ENCODE measurements at regions not wholly inside any gene's neighbourhood (a gene's known extent, or its start where the extent isn't known, plus 50 kb on each side); places are given as distances from the start of the nearest gene placed in this dataset.
"Not testable (repeated sequence)": the region's sequence is repeated elsewhere in the genome, so short reads cannot be mapped to it uniquely, and the experiment has no call there.

DNA sequence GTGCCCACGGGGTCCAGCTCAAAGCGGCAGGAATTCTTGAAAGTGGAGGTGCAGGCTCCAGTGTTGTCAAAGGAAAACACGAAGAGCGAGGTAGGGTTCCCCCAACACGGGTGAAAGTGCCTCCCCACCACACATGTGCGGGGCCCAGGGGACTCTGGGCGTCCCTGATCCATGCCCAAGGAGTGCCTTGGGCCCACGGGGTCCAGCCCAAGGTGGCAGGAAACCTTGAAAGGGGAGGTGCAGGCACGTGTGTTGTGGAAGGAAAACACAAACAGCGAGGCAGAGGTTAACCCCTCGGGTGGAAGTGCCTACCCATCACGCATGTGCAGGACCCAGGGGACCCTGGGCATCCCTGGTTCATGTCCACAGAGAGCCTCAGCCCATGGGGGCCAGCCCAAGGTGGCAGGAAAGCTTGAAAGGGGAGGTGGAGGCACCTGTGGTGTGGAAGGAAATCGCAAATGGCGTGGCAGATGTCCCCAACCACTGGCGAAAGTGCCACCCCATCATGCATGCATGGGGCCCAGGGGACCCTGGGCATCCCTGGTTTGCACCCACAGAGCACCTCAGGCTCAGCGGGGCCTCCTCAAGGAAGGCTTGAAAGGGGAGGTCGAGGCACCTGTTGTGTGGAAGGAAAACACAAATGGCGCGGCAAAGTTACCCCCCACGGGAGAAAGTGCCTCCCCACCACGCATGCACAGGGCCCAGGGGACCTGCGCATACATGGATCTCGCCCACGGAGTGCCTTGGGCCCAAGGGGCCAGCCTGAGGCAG lies 584.6 kb downstream of the ALG10 start:
- intact Hi-C loops (cut with DNase I; ENCODE audit: low total_unique reads): no loop called here
- DNase-seq: no peak
- Histone ChIP-seq H3K36me3 (no peaks in the 10 kb centered on the region), H3K4me1 (no peaks in the 10 kb centered on the region), H3K4me3 (no peak overlapping the region), H3K9me3 (peaks cover 22 to 40% of the 10 kb centered on the region in 2 donors), H3K27me3 (no peaks in the 10 kb centered on the region), H3K27ac (no peak overlapping the region)
- WGBS, 2 donors (ENCODE audit: low coverage in 1 of 2): 59 to 64% methylated on average over 7 to 24 of the region's 24 CpGs
- no peak for TF ChIP-seq POLR2A (IDR thresholded peaks at IDR 0.05)
- no peak for TF ChIP-seq POLR2AphosphoS5 (IDR thresholded peaks at IDR 0.05)
- TF ChIP-seq, protein P1, sequence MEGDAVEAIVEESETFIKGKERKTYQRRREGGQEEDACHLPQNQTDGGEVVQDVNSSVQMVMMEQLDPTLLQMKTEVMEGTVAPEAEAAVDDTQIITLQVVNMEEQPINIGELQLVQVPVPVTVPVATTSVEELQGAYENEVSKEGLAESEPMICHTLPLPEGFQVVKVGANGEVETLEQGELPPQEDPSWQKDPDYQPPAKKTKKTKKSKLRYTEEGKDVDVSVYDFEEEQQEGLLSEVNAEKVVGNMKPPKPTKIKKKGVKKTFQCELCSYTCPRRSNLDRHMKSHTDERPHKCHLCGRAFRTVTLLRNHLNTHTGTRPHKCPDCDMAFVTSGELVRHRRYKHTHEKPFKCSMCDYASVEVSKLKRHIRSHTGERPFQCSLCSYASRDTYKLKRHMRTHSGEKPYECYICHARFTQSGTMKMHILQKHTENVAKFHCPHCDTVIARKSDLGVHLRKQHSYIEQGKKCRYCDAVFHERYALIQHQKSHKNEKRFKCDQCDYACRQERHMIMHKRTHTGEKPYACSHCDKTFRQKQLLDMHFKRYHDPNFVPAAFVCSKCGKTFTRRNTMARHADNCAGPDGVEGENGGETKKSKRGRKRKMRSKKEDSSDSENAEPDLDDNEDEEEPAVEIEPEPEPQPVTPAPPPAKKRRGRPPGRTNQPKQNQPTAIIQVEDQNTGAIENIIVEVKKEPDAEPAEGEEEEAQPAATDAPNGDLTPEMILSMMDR (IDR thresholded peaks at IDR 0.05): no peak
- no peak for TF ChIP-seq EP300 (IDR thresholded peaks at IDR 0.05; ENCODE audit: low read depth)
- in situ Hi-C loops (cut with MboI; ENCODE audit: low pct_ligation_motif_present in 1 of 4, low pct_unique_long_range_greater_than_20kb in 1 of 4, low sequenced_read_pairs in 3 of 4): no loop called here

DNA sequence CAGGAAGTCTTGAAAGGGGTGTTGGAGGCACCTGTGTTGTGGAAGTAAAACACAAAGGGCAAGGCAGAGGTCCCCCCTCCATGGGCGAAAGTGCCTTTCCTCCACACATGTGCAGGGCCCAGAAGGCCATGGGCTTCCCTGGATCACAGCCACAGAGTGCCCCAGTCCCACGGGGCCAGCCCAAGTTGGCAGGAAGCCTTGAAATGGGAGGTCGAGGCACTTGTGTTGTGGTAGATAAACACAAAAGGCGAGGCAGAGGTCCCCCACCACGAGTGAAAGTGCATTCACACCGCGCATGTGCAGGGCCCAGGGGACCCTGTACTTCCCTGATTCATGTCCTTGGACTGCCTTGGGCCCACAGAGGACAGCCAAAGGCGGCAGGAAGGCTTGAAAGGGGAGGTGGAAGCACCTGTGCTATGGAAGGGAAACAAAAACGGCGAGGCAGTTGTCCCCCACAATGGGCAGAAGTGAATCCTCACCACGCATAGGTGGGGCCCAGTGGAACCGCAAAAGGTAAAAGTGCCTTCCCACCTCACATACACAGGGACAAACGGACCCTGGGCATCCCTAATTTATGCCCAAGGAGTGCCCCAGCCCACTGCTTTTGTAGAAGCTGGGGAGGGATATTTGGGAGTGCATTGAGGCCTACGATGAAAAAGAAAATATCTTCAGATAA lies 585.4 kb downstream of the ALG10 start:
- TF ChIP-seq EP300 (IDR thresholded peaks at IDR 0.05; ENCODE audit: low read depth) (no peak), POLR2A (IDR thresholded peaks at IDR 0.05) (no peak), POLR2AphosphoS5 (IDR thresholded peaks at IDR 0.05) (no peak)
- TF ChIP-seq, protein P1 (IDR thresholded peaks at IDR 0.05): no peak
- Histone ChIP-seq H3K4me1 (no peaks in the 10 kb centered on the region), H3K27ac (no peak overlapping the region), H3K9me3 (peaks cover 22 to 37% of the 10 kb centered on the region in 2 donors), H3K36me3 (no peaks in the 10 kb centered on the region), H3K27me3 (no peaks in the 10 kb centered on the region), H3K4me3 (no peak overlapping the region)
- DNase-seq: no peak
- 67% methylated on average over 14 of the region's 14 CpGs; no CpG with 5 or more reads in 1 of the 2 donors for WGBS, 2 donors (ENCODE audit: low coverage in 1 of 2)
- in situ Hi-C loops (cut with MboI; ENCODE audit: low pct_ligation_motif_present in 1 of 4, low pct_unique_long_range_greater_than_20kb in 1 of 4, low sequenced_read_pairs in 3 of 4): no loop called here
- intact Hi-C loops (cut with DNase I; ENCODE audit: low total_unique reads): no loop called here

- H3K36me3 ChIP-seq; H3K27ac ChIP-seq; H3K4me3 ChIP-seq; DNase-seq; intact Hi-C loops (cut with DNase I; ENCODE audit: low total_unique reads); in situ Hi-C loops (cut with MboI; ENCODE audit: low pct_ligation_motif_present in 1 of 4, low pct_unique_long_range_greater_than_20kb in 1 of 4, low sequenced_read_pairs in 3 of 4); H3K27me3 ChIP-seq; H3K4me1 ChIP-seq: not testable (repeated sequence)
- H3K9me3 ChIP-seq: peaks cover 26 to 44% of the 10 kb centered on the region in 2 donors
- WGBS, 2 donors (ENCODE audit: low coverage in 1 of 2): 40 to 73% methylated on average over 1 to 2 of the region's 2 CpGs
Measured at GRCh38 chr12:34613988-34614387, 591.7 kb downstream of the ALG10 start.

DNA sequence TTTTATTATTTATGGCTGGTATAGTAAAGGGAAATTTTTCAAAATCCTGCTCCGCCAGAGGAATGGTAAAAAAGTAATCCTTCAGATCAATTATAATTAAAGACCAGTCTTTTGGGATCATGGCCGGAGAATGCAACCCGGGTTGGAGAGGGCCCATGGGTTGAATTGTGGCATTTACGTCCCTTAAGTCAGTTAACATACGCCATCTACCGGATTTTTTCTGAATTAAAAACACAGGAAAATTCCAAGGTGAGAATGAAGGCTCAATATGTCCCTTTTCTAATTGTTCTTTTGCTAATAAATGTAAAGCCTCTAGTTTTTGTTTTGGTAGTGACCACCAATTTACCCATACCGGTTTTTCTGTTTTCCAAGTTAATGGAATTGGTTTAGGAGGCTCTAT lies 602.8 kb downstream of the ALG10 start:
- no peaks in the 10 kb centered on the region for H3K36me3 ChIP-seq
- TF ChIP-seq EP300 (IDR thresholded peaks at IDR 0.05; ENCODE audit: low read depth) (no peak), POLR2A (IDR thresholded peaks at IDR 0.05) (no peak), POLR2AphosphoS5 (IDR thresholded peaks at IDR 0.05) (no peak)
- TF ChIP-seq, protein P1 (IDR thresholded peaks at IDR 0.05): no peak
- intact Hi-C loops (cut with DNase I; ENCODE audit: low total_unique reads): no loop called here
- no peak for DNase-seq
- no peak overlapping the region for H3K4me3 ChIP-seq
- no peaks in the 10 kb centered on the region for H3K4me1 ChIP-seq
- H3K27me3 ChIP-seq: no peaks in the 10 kb centered on the region
- peaks cover 4 to 8% of the 10 kb centered on the region in 2 donors for H3K9me3 ChIP-seq
- in situ Hi-C loops (cut with MboI; ENCODE audit: low pct_ligation_motif_present in 1 of 4, low pct_unique_long_range_greater_than_20kb in 1 of 4, low sequenced_read_pairs in 3 of 4): no loop called here
- 37 to 53% methylated on average over 7 of the region's 7 CpGs for WGBS, 2 donors (ENCODE audit: low coverage in 1 of 2)
- no peak overlapping the region for H3K27ac ChIP-seq
